ENCODE measurements at regions not wholly inside any gene's neighbourhood (a gene's known extent, or its start where the extent isn't known, plus 50 kb on each side); places are given as distances from the start of the nearest gene placed in this dataset.

DNA sequence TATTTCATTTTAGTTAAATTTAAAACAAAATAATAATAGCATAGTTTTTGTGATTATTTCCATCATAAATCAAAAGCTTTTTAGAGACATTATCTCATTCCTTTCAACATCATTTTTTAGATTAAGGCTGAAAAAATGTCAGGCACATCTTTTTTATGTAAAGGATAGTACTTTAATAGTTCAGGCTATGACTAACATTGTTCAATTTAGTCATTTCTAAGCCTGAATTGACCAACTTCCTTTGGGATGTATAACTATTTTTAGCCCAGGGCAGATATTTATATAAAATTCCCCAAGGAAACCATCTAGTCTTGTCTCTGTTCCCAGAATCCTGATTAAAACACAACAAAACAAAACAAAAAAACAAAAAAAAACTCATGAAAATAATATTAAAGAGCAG, 145.6 kb upstream of the PCDH18 start:
- no peak overlapping the region for H3K4me2 ChIP-seq
- no peak for TF ChIP-seq Cebpa-rat (IDR thresholded peaks at IDR 0.05)

DNA sequence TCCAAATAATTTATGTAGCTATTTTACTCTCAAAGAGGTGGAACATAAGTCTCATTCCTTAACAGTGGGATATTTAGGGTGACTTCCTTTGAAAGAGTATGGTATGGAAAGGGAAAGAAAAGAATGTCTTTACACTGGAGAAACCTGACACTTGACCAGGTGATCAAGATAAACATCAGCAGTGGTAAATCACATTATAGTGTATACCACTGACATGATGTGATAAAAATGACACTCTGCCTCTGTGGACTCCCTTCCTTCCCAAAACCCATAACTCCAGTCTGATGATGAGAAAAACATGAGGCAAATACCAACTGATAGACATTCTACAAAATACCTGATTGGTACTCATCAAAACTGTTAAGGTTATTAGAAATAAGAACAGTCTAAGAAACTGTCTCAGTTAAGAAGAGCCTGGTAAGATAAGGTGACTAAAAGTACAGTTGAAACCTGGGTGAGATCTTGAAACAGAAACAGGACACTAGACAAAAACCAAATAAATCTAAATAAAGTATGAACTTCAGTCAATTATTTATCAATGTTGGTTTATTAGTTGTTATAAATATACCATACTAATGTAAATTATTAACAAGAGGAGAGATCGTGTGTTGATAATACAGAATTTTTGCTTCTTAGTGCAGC, 144.2 kb upstream of the PCDH18 start:
- H3K36me3 ChIP-seq, result no peaks in the 10 kb centered on the region
- 0 out of 2 replicates have a peak, but pooled peaks cover 3% of the 10 kb centered on the region for H3K9me3 ChIP-seq
- H3K4me2 ChIP-seq, result no peak overlapping the region
- H3K27ac ChIP-seq, result no peak overlapping the region
- H3K4me1 ChIP-seq, result no peaks in the 10 kb centered on the region
- no peak for TF ChIP-seq Cebpa-rat (IDR thresholded peaks at IDR 0.05)
- no peaks in the 10 kb centered on the region for H3K27me3 ChIP-seq
- no peaks in the 10 kb centered on the region for H4K20me1 ChIP-seq
- no peak overlapping the region for H3K9ac ChIP-seq
- no peak overlapping the region for H3K4me3 ChIP-seq

More for the DNA sequence above, 145.6 kb upstream of the PCDH18 start:
- no peak overlapping the region for H3K27ac ChIP-seq
- H3K4me3 ChIP-seq, result no peak overlapping the region
- no peak overlapping the region for H3K9ac ChIP-seq
- H4K20me1 ChIP-seq, result no peaks in the 10 kb centered on the region
- H3K36me3 ChIP-seq, result no peaks in the 10 kb centered on the region
- H3K9me3 ChIP-seq, result 0 out of 2 replicates have a peak, but pooled peaks cover 3% of the 10 kb centered on the region
- H3K27me3 ChIP-seq, result no peaks in the 10 kb centered on the region
- no peaks in the 10 kb centered on the region for H3K4me1 ChIP-seq

DNA sequence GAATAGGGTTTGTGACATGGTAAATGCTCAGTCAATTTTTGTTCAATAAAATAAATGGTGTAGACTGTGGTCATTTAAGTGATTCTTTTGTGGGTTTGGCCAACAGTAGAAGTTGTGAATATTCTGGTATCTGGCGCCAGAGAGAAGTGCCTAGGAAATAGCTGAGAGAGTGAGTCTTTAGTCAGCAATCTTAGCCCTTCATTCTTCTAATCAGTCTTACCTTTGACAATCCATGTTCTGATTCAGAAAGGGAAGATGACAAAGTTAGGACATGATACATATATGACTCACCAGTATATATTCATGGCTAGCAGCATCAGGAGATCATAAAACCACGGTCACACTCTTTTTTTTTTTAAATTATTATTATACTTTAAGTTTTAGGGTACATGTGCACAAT, 141.8 kb upstream of the PCDH18 start:
- Histone ChIP-seq H3K4me2 (no peak overlapping the region), H3K4me3 (no peak overlapping the region), H4K20me1 (no peaks in the 10 kb centered on the region), H3K27ac (no peak overlapping the region), H3K9me3 (0 out of 2 replicates have a peak, but pooled peaks cover 3% of the 10 kb centered on the region), H3K36me3 (no peaks in the 10 kb centered on the region), H3K9ac (no peak overlapping the region), H3K4me1 (no peaks in the 10 kb centered on the region), H3K27me3 (no peaks in the 10 kb centered on the region)
- no peak for TF ChIP-seq Cebpa-rat (IDR thresholded peaks at IDR 0.05)

- H3K27me3 ChIP-seq, result no peaks in the 10 kb centered on the region
- no peaks in the 10 kb centered on the region for H3K36me3 ChIP-seq
- H3K4me2 ChIP-seq, result no peak overlapping the region
- no peak for TF ChIP-seq Cebpa-rat (IDR thresholded peaks at IDR 0.05)
- no peaks in the 10 kb centered on the region for H4K20me1 ChIP-seq
- no peaks in the 10 kb centered on the region for H3K4me1 ChIP-seq
- H3K9me3 ChIP-seq, result no peaks in the 10 kb centered on the region
- H3K9ac ChIP-seq, result no peak overlapping the region
- H3K4me3 ChIP-seq, result no peak overlapping the region
- no peak overlapping the region for H3K27ac ChIP-seq
Observed at GRCh38 chr4:137668885-137669545, 136.7 kb upstream of the PCDH18 start.

DNA sequence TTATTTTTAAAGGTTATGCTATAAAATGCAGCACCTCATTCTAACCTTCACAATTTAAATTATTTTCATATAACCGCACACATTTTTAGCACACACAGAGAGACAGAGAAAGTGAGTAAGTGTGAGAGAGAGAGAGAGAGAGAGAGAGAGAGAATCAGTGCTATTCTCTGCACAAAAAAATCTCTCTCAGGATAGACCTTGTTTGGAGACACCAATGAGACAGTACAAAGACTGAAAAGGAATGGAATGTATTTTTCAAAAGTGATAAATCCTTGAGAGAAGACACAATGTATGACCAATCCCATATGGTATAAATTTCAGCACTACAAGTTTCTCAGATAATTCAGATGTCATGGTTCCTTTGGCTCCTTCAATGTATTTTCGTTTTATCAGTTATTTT, 132.1 kb upstream of the PCDH18 start:
- Histone ChIP-seq H3K4me1 (no peaks in the 10 kb centered on the region), H3K27me3 (no peaks in the 10 kb centered on the region), H3K9me3 (0 out of 2 replicates have a peak, but pooled peaks cover 4% of the 10 kb centered on the region), H3K4me2 (no peak overlapping the region), H3K36me3 (no peaks in the 10 kb centered on the region), H4K20me1 (no peaks in the 10 kb centered on the region), H3K27ac (no peak overlapping the region), H3K9ac (no peak overlapping the region), H3K4me3 (no peak overlapping the region)
- TF ChIP-seq Cebpa-rat (IDR thresholded peaks at IDR 0.05), result no peak

- H3K27me3 ChIP-seq, result no peaks in the 10 kb centered on the region
- no peak overlapping the region for H3K4me3 ChIP-seq
- 0 out of 2 replicates have a peak, but pooled peaks cover 4% of the 10 kb centered on the region for H3K9me3 ChIP-seq
- H3K27ac ChIP-seq, result no peak overlapping the region
- no peak overlapping the region for H3K9ac ChIP-seq
- H3K4me2 ChIP-seq, result no peak overlapping the region
- no peaks in the 10 kb centered on the region for H3K36me3 ChIP-seq
- no peak for TF ChIP-seq Cebpa-rat (IDR thresholded peaks at IDR 0.05)
- no peaks in the 10 kb centered on the region for H4K20me1 ChIP-seq
- H3K4me1 ChIP-seq, result no peaks in the 10 kb centered on the region
Observed at GRCh38 chr4:137664046-137664387, 131.7 kb upstream of the PCDH18 start.

DNA sequence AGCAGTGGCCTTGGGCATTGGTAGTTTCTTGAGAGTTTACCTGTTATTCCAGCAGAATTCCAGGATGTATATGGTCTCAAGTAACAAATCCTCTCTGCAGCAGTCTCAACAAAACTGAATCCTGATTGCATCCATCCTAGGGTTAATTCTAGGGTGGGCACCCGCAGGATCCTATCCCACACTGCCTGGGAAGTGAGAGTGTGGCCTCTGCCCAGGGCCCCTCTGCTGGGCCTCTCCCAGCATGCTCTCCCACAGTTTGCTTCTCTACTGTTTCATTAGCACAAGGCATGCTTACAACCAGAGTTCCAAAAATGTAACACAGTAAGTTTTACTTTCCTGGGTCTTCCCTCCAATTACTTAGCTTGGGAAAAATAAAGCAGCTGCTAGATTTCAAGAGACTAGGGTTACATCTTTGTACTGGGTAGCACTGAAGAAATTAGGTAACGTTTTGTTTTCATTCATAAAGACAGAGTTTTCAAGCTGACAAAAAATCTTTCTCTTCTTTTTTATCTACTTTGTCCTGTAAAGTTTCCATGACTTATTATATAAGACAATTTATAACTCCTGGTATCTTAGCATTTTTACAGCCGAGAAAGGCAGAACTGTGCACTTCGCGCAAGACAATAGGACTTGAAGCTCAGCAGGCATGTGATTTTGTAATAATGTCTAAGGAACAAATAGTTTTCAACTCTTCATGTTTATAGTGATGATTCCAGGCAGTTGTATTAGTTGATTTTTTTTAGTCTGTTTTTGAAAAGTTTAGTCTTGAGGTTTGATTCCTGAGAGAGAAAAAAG, 131.2 kb upstream of the PCDH18 start:
- no peaks in the 10 kb centered on the region for H3K4me1 ChIP-seq
- H3K27ac ChIP-seq, result no peak overlapping the region
- H4K20me1 ChIP-seq, result no peaks in the 10 kb centered on the region
- no peak for TF ChIP-seq Cebpa-rat (IDR thresholded peaks at IDR 0.05)
- no peak overlapping the region for H3K9ac ChIP-seq
- no peaks in the 10 kb centered on the region for H3K36me3 ChIP-seq
- no peak overlapping the region for H3K4me3 ChIP-seq
- no peaks in the 10 kb centered on the region for H3K27me3 ChIP-seq
- H3K9me3 ChIP-seq, result 0 out of 2 replicates have a peak, but pooled peaks cover 4% of the 10 kb centered on the region
- H3K4me2 ChIP-seq, result no peak overlapping the region

GRCh38 chr4:137661693-137662092, 129.4 kb upstream of the PCDH18 start:
- no peaks in the 10 kb centered on the region for H3K36me3 ChIP-seq
- 0 out of 2 replicates have a peak, but pooled peaks cover 4% of the 10 kb centered on the region for H3K9me3 ChIP-seq
- H3K27me3 ChIP-seq, result no peaks in the 10 kb centered on the region
- no peak for TF ChIP-seq Cebpa-rat (IDR thresholded peaks at IDR 0.05)
- no peaks in the 10 kb centered on the region for H4K20me1 ChIP-seq
- no peak overlapping the region for H3K4me2 ChIP-seq
- no peak overlapping the region for H3K27ac ChIP-seq
- no peak overlapping the region for H3K4me3 ChIP-seq
- H3K4me1 ChIP-seq, result no peaks in the 10 kb centered on the region
- no peak overlapping the region for H3K9ac ChIP-seq

- no peaks in the 10 kb centered on the region for H3K27me3 ChIP-seq
- no peak overlapping the region for H3K9ac ChIP-seq
- H3K4me1 ChIP-seq, result no peaks in the 10 kb centered on the region
- no peaks in the 10 kb centered on the region for H3K36me3 ChIP-seq
- TF ChIP-seq Cebpa-rat (IDR thresholded peaks at IDR 0.05), result no peak
- H3K4me3 ChIP-seq, result no peak overlapping the region
- no peak overlapping the region for H3K4me2 ChIP-seq
- no peaks in the 10 kb centered on the region for H4K20me1 ChIP-seq
- no peak overlapping the region for H3K27ac ChIP-seq
- H3K9me3 ChIP-seq, result 0 out of 2 replicates have a peak, but pooled peaks cover 4% of the 10 kb centered on the region
Observed at GRCh38 chr4:137660211-137660610, 127.9 kb upstream of the PCDH18 start.

DNA sequence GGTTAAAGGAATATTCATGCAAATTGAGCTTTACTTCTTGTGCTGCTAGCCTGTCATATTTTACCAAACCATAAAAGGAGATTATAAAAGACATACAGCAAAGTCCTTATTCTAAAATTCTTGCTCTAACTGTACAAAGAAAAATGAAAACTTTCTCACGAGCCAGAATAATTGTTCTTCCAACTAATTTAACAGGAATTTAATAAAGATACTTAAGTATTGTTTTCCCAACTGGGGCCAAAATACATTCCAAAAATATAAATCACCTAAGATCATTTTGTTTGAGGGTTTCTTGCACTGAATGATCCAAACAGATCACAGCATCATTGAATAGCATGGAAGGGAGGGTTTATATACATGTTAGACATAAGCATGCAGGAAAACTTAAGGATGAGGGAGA, 127.1 kb upstream of the PCDH18 start:
- Histone ChIP-seq H3K36me3 (no peaks in the 10 kb centered on the region), H3K27ac (no peak overlapping the region), H3K4me2 (no peak overlapping the region), H3K27me3 (no peaks in the 10 kb centered on the region), H4K20me1 (no peaks in the 10 kb centered on the region), H3K9ac (no peak overlapping the region), H3K4me3 (no peak overlapping the region), H3K9me3 (0 out of 2 replicates have a peak, but pooled peaks cover 4% of the 10 kb centered on the region), H3K4me1 (no peaks in the 10 kb centered on the region)
- no peak for TF ChIP-seq Cebpa-rat (IDR thresholded peaks at IDR 0.05)
